GM12892 (cell line): ENCODE measurements at regions not wholly inside any gene's neighbourhood (a gene's known extent, or its start where the extent isn't known, plus 50 kb on each side); places are given as distances from the start of the nearest gene placed in this dataset.
"Not testable (repeated sequence)": the region's sequence is repeated elsewhere in the genome, so short reads cannot be mapped to it uniquely, and the experiment has no call there.

Experiments used
- DNase-seq: peaks from one replicate; pipeline ENCODE4 v3.0.0; 2011; ENCODE audit not compliant: insufficient read length
- FAIRE-seq: peaks from 2 replicates; lab custom pipeline; 2011; peaks lifted over from hg19 to GRCh38; lab: Jason Lieb, UNC
- POLR2A ChIP-seq: IDR thresholded peaks from 2 replicates; pipeline ENCODE4 v1.6.1; 2011; ENCODE audit warnings: low read depth, low read length, control low read depth
- POLR2AphosphoS5 ChIP-seq: IDR thresholded peaks from 2 replicates; pipeline ENCODE4 v1.6.1; 2011; ENCODE audit warnings: low read depth, low read length, control low read depth
- TAF1 ChIP-seq: IDR thresholded peaks from 2 replicates; pipeline ENCODE4 v1.6.1; 2011; ENCODE audit warnings: low read depth, mild to moderate bottlenecking, control low read depth, low read length, borderline replicate concordance

GRCh38 chr2:126238251-126238650, 417.7 kb upstream of the GYPC start:
- no peak for FAIRE-seq
- TF ChIP-seq POLR2AphosphoS5 (no peak), POLR2A (no peak)
- no peak for DNase-seq

GRCh38 chr2:126239320-126239955, 416.5 kb upstream of the GYPC start:
- FAIRE-seq (no peak), DNase-seq (no peak)
- TF ChIP-seq POLR2AphosphoS5: no peak
- no peak for TF ChIP-seq TAF1
- TF ChIP-seq POLR2A: no peak

GRCh38 chr2:126241001-126241400, 415.0 kb upstream of the GYPC start:
- TF ChIP-seq POLR2AphosphoS5: no peak
- TF ChIP-seq TAF1: no peak
- no peak for TF ChIP-seq POLR2A
- FAIRE-seq: no peak
- DNase-seq: no peak

- no peak for FAIRE-seq
- no peak for DNase-seq
- TF ChIP-seq POLR2A (no peak), TAF1 (no peak), POLR2AphosphoS5 (no peak)
Measured at GRCh38 chr2:126241411-126241810, 414.5 kb upstream of the GYPC start.

- no peak for DNase-seq
- peak; percentile 81 for FAIRE-seq
- no peak for TF ChIP-seq TAF1
- TF ChIP-seq POLR2AphosphoS5: no peak
- no peak for TF ChIP-seq POLR2A
Measured at GRCh38 chr2:126244937-126245336, 411.0 kb upstream of the GYPC start.

- DNase-seq: no peak
- TF ChIP-seq POLR2AphosphoS5 (no peak), TAF1 (no peak)
- FAIRE-seq: no peak
Measured at GRCh38 chr2:126253669-126254068, 402.3 kb upstream of the GYPC start.

- FAIRE-seq (no peak), DNase-seq (no peak)
- TF ChIP-seq POLR2A (no peak), POLR2AphosphoS5 (no peak), TAF1 (no peak)
Measured at GRCh38 chr2:126264625-126265024, 391.3 kb upstream of the GYPC start.

GRCh38 chr2:126269911-126270310, 386.0 kb upstream of the GYPC start:
- DNase-seq: no peak
- TF ChIP-seq TAF1: no peak
- no peak for TF ChIP-seq POLR2AphosphoS5
- no peak for TF ChIP-seq POLR2A
- no peak for FAIRE-seq

- FAIRE-seq (no peak), DNase-seq (no peak)
- TF ChIP-seq POLR2A (no peak), POLR2AphosphoS5 (no peak), TAF1 (no peak)
Measured at GRCh38 chr2:126270587-126270986, 385.4 kb upstream of the GYPC start.

- FAIRE-seq (no peak), DNase-seq (no peak)
- TF ChIP-seq TAF1 (no peak), POLR2A (no peak), POLR2AphosphoS5 (no peak)
Measured at GRCh38 chr2:126272401-126272800, 383.6 kb upstream of the GYPC start.

GRCh38 chr2:126275098-126275497, 380.9 kb upstream of the GYPC start:
- FAIRE-seq: no peak
- no peak for DNase-seq
- TF ChIP-seq TAF1: no peak
- TF ChIP-seq POLR2AphosphoS5: no peak
- no peak for TF ChIP-seq POLR2A

- DNase-seq, FAIRE-seq: not testable (repeated sequence)
Measured at GRCh38 chr2:126276268-126276667, 379.7 kb upstream of the GYPC start.

- no peak for DNase-seq
- FAIRE-seq: no peak
- TF ChIP-seq POLR2A: no peak
- TF ChIP-seq TAF1: no peak
- no peak for TF ChIP-seq POLR2AphosphoS5
Measured at GRCh38 chr2:126288362-126288761, 367.6 kb upstream of the GYPC start.

GRCh38 chr2:126293962-126294361, 362.0 kb upstream of the GYPC start:
- not testable (repeated sequence) for DNase-seq, FAIRE-seq
